T follicular helper cell (primary cell): ENCODE measurements at regions not wholly inside any gene's neighbourhood (a gene's known extent, or its start where the extent isn't known, plus 50 kb on each side); places are given as distances from the start of the nearest gene placed in this dataset.

Source experiments
- DNase-seq: peaks from one replicate; pipeline ENCODE4 v3.0.0-alpha.2; 2020; ENCODE audit warnings: low read depth

DNA sequence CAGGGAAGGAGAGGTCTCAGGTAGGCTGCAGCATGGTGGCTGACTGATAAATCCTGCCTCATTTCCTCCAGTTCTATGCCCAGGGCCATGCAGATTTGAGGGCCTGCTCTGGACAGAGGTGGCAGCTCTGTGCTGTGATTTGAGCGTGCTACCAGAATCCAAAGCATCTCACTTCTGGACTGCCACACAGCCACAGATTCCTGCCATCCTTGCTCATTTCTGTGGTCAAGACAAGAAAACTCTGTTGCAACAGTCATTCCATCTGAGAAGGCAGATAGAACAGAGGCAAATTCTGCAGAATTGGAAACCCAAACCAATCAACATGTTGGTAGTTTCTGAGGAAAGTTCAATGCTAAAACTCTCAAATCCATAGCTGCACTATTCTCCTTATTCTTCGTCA lies 102.8 kb upstream of the GALNT2 start:
- no peak for DNase-seq

DNA sequence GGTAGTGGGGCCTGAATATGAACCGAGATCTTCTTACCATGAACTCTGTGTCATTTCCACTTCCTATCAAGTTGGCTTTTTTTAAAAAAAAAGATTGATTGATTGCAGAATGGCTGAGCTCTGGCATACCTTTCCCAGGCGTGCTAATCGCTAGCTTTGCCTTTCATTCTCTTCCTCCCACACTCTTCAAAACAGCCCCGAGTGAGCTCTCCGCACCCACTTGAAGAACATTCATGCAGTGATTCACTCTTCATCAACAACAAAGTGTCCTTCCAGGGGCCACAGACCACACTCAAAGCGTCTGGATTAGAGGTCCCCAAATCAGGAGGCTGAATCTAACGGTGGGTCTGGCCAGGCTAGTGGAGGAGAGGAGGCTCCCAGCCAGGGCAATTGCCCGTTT lies 96.3 kb upstream of the GALNT2 start:
- no peak for DNase-seq

DNA sequence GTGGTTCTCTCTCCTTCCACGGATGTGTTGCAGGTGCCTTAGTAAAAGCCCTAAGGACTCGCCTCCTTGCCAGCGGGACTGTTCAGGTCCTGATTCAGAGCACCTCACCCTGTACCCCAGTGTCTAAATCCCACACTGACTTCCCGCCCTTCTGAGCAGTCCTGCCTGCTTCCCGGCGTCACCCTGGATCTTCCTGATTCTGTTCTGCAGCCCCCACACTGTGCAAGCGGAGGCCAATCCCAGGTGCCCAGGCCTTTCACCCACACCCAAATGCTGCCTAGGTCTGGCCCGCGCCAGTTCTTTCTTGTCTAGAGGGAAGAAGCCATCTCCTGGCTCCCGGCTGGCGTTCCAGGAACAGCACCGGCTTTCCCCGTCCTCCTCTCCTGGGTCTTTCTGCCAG lies 95.9 kb upstream of the GALNT2 start:
- no peak for DNase-seq

DNA sequence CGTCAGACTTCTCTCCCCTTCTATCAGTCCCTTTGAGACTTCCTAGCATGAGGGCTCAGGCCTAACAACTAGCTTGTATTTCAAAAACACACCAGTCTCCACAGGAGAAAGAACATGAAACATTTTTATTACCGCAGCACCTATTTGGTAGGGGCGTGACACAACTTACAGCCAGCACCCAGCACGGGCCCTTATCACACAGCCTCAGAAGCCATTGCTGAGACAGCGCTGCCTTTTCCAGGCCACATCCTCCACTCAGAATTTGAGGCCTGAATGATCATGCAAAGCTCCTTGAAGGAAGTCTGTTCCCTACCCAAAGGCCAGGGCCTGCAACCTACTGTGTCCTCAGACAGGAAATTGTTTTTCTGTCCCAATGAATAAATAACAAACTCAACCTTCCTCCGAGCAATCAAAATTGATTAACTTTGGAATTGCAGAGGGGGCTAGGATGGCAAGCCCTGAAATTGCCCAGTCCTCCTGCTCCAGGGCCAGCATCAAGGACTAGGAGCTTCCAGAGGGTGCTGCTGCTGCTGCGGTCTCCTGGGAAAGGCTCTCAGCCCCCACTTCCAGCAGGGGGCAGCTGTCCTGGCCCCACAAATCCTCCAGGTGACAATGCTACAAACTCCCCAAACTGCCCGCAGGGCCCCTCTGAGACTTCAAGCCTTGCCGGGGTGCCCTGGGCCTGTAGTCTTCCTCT lies 94.3 kb upstream of the GALNT2 start:
- DNase-seq, result no peak

DNA sequence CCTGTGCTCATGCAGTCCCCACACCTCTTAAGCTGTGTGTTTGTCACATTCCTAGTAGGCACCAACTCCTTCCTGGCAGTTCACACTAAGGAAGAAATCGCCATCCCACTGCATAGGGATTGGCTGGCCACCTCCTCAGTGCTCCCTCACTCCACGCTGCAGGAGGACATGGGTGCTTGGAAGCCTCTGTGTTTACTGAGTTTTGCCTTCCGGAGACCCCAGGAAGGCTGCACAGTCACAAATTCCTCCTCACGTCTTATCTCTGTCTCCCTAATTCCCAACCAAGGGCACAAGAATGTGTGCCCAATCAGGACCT lies 93.8 kb upstream of the GALNT2 start:
- no peak for DNase-seq

DNA sequence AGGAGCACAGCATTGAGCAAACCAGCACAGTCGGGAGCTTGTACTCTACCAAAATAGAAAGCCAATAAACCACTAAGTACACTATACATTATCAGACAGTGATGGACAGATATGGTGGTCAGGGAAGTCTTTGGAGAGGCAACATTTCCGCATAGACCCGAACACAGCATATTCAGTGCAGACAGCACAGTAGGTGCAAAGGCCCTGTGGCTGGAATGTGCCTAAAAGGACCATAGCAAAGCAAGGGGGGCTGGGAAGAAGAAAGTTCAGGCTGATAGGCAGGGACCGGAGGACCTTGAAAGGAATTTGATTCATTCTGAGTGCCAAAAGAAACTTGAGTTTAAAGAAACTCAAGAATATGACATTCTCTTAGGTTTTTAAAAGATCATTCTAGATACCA lies 92.0 kb upstream of the GALNT2 start:
- DNase-seq, result no peak

DNA sequence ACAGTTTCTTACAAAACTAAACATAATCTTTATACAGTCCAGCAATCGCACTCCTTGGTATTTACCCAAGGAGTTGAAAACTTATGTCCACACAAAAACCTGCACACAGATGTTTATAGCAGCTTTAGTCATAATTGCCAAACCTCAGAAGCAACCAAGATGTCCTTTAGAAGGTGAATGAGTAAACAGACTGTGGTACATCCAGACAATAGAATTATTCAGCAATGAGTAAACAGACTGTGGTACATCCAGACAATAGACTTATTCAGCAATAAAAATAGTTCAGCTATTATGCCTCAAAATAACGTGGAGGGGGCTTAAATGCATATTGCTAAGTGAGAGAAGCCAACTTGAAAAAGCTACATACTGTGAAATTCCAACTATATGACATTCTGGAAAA lies 87.0 kb upstream of the GALNT2 start:
- DNase-seq, result no peak

DNA sequence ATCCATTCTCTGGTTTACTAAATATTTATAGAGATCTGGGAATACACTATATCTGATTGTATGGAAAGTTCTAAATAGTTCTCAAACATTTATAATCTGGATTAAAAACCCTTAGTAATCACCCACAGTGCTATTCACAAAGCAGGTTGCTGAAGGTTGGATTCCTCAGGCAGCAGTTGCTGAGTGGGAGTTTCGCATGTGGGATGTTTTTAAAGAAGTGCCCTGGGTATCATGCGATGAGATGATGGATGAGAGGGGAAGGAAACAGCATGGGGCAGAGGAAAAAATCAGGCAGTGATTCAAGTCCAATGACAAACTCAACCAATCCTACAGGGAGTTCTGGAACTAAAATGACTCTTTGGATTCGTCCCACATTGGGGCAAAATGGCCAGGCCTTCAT lies 85.3 kb upstream of the GALNT2 start:
- no peak for DNase-seq

DNA sequence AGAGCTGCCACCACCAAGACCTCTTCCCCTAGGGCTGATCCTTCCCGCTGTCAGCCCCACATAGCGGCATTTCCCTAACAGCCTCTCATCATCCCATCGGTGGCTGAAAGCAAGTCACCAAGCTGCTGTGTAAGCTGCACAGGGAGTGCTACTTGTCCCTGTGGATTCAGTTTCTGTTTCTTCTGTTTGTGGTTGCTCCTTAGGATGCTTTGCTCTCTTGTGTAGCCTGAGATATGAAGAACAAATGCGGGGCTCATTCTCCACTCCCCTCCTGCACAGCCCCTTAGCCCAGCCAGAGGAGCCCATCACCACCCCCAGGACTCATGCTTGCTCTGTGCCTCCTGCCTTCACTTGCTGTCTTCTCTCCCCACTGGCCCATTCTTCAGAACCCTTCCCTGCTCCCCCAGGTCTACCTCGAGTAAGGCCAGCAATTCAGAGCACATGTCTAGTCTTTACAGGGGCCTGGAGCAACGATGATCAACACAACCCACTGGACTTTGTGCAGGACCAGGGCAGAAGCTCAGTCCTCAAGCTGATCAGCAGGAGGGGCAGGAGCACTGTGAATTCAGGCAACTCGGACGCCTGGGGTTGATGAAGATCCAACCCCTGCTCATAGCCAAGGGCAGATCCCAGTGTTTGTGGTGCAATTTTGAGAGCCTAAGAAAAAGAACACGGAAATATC lies 82.6 kb upstream of the GALNT2 start:
- DNase-seq, result no peak

DNA sequence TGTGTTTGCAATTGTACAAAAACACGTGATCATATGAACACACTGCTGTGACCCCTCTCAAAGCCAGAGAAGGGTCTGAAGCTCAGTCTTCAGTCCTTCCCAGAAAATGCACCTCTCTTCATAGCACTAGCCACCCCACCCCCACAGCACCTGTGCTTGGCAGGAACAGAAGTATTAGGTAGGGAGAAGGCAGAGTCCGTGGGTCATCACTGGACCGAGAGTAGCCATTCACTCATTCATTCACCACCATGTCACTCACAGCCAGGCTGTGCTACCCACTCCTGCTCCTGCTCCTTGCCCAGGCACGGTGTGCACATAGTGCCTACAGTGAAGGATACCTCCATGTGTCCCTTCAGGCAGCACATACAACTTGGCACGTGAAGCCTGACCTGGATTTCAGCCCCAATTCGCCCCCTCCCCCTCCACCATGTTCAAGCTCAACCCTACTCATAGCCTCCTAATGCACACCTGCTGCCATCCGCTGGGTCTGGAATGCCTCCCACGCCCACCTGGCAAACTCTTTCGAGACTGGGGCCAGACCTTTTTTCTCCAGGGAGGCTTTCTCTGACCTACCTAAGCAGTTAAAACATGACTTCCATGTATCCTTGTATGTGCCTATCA lies 81.9 kb upstream of the GALNT2 start:
- no peak for DNase-seq

DNA sequence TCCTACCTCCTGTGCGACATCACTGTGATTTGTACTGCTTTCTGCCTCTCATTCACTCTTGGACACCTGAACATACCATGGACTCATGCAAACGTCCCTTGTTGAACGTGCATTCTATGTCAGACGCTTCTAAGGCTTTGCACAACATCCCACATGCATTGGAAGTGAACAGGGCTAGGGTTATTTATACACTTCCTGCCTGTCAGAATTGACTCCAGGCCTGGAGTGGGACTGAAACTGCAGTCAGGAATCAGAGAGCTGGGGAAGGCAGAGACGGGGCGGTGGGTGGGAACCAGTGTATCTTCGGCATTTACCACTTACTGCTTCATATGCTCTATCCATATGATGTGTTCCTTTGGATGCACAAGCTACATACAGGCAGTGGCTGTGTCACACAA lies 81.4 kb upstream of the GALNT2 start:
- no peak for DNase-seq

DNA sequence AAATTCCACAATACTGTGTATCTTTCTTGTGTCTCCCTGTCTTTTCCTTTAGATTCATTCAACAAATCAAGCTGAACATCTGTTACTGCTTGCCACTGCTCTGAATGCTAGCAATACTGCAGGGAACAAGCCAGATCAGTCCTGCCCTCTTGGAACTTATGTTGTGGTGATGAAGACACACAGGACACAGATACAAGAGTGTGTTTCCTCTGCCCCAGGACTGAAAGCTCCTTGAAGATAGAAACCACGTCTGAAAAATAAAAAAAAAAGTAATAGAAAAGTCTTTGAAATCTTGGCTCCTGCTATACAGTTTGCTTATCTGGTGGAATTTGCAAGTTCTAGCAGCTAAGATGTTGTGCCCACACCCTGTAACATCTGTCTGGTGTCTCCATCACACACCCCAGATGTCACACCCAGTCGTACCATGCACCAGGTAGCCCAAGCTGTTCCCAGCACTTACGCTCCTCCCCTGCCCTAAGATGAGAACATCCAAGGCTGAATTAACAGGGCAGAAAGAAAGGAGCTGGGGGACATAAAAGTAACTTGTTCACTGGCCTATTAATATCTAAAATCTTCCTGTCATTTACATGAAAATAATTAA lies 80.2 kb upstream of the GALNT2 start:
- no peak for DNase-seq

DNA sequence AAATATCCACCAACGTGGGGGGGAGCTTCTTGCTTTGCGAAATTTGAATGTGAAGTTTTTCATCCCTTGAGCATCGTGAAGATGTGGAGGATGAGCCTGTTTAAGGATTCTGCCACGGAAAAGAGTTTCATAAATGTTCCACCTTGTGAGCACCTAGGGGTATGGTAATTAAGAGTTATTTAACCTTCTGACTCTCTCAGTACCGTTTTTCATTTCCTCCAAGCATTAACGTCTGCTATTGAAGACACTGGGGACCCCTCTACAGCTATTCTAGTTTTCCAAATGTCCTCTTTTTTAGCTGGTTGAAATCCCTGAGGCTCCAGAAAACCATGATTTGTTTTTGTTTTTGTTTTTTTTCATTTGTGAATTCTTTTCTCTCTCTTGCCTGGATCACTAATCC lies 79.1 kb upstream of the GALNT2 start:
- no peak for DNase-seq

DNA sequence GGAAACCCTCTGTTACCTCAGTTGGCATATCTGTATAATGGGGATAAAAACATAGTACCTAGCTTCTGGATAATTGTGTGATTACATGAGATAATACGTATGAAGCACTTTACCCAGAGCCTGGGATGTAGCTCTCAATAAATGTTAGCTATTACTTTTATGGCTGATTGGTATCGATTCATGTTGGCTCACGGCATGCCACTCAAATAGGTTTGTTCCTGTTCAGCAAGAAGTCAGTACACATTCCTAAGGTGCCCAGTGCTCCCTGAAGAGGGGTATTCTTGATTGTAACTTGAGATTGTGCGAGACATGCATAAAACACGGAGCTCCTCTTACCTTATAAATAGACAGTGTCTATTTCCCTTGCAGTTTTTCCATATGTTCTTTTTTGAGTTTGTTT lies 78.5 kb upstream of the GALNT2 start:
- no peak for DNase-seq

DNA sequence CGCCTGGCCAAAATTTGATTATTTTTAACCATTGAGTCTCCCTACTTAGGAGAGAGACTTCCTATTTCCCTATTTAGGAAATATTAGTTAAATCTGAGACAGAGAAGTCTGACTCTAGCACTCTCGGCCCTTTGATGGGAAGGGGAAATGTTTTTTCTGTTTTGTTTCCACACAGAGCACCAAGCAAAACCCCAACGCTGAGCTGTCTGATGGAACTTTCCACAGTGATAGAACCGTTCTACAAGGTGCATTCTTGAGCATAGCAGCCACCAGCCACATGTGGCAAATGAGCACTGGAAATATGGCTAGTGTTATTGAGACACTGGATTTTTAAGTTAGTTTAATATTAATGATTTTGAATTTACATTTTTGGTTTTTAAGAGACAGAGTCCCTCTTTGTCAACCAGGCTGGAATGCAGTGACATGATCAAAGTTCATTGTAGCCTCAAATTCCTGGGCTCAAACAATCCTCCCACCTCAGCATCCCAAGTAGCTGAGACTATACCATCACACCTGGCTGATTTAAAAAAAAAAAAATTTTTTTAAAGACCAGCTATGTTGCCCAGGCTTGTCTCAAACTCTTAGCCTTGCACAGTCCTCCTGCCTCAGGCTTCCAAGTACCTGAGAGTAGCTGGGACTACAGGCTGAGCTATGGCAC lies 77.3 kb upstream of the GALNT2 start:
- no peak for DNase-seq

DNA sequence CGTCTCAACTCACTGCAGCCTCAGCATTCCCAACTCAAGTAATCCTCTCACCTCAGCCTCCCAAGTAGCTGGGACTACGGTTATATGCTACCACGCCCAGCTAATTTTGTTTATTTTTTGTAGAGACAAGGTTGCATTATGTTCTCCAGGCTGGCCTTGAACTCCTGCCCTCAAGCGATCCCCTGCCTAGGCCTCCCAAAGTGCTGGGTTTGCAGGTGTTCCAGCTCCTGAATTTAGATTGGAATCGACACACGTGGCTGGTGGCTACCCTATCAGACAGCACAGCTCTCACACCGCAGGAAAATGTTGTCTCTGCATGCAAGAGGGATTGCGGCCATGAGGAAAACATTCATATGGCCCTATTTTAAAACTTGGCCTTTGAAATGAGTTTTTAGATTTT lies 76.7 kb upstream of the GALNT2 start:
- no peak for DNase-seq

DNA sequence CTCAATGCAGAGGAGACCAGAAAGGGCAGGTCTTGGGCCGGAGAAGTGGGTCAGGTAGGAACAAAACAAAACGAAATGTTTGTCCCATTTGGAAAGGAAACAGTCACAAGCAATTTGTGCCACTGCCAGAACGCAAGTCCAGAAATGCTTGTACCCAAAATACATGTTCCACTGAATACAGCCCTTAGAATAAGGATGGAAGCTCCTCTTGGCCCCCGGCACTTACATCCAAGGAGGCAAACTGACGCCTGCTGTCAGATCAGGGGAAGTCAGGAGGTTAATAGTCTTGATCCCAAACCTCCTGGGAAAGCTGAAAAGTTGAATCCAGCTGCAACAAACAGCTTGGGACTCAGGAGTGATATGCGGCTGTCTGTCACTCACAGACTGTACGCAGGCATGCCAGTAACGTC lies 75.9 kb upstream of the GALNT2 start:
- DNase-seq, result no peak

DNA sequence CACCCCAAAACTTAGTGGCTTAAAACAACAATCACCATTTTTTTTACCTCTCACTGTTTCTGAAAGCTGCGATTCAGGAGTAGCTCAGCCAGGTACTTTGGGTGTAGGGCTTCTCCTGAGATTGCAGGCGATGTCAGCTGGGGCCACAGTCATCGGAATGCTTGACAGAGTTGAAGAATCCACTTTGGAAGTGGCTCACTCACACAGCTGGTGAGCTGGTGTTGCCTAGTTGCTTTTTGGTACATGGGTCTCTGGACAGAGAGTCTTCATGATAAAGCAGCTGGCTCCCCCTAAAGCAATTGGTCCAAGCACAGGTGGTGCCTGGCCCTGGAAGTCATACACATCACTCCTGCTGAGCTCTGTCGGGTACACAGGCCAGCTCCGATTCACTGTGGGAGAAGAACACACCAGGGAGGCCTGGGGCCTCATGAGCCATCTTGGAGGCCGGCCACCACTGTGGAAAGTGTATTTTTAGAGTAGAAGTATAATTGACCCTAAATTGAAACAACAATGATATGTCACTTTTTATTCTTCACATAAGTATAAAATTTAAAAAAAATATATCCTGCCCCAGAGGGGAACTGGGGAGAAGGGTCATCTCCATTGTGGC lies 75.2 kb upstream of the GALNT2 start:
- no peak for DNase-seq

DNA sequence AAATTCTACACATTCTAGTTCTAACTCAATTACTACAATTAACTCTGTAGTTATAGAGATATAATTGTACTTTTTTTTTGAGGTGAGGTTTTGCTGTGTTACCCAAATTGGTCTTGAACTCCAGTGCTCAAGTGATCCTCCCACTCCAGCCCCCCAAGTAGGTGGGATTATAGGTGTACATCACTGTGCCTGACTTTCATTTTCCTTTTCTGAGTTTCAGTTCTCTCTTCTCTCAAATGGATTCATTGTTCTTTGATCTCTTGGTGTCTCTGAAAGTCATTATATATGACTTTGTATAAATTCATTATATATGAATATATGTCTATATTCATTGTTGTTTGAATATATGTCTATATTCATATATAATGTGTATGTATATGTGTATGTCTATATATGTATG lies 74.0 kb upstream of the GALNT2 start:
- DNase-seq, result no peak

DNA sequence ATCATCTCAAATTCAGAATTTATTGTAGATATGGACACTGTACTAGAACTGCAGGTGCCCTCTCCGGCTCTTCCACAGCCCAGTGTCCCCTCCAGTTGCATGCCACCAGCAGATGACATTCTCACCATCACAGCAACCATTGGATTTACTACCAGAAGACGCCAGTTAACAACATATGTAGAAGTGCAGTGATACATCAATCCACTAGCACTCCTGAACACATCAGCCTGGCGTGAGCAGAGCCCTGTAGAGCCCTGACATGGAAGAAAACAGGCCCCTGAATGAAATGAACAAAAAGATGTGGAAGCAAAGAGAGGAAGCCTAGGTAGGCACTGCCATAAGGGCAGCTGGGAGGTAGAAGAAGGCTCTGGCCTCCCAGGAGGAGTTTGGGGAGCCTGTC lies 73.1 kb upstream of the GALNT2 start:
- DNase-seq, result no peak

DNA sequence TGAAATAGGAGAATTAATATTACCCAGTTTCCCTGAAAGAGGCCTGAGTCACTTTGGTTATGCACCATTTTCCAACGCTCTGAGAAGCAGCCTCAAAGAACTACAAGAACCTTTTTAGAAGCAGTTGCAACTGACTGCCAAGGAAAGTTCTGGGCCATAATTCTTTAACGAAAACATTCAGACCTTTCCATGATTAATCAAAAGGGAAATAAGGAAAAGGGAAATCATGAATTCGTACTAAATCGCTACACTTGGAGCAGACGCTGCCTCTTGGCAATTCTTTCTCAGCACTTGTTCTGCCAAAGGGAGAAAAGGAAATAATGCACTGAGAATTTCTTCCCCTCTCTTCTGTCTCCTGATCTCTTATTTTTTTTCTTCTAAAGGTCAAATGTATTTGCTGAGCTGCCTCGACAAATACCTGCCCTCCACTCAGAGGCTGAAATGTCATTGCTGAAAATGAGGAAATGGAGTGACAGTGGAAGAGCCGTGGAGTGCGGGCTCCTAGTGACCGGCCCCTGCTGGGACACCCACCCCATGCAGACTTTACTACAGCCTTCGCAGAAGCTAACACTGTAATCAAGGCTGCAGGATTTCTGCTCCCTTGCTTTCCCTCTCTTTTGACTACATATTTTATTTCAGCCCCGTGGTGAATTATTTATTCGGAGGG lies 67.9 kb upstream of the GALNT2 start:
- no peak for DNase-seq
